H9 (cell line): ENCODE measurements at regions not wholly inside any gene's neighbourhood (a gene's known extent, or its start where the extent isn't known, plus 50 kb on each side); places are given as distances from the start of the nearest gene placed in this dataset.
A peak's percentile ranks its signal among the peaks of the same experiment; 100 is the strongest.

Source experiments
- DNase-seq: peaks from one replicate; pipeline ENCODE4 v3.0.0-alpha.2; 2017
- H2AFZ ChIP-seq: one replicate; pipeline ENCODE4 v1.6.1; 2013; ENCODE audit warnings: mild to moderate bottlenecking, low read length, control low read depth, moderate library complexity
- H2AK5ac ChIP-seq: 2 replicates; pipeline ENCODE4 v1.6.1; 2013; ENCODE audit warnings: low read length, control low read depth, mixed read lengths; ENCODE audit not compliant: insufficient read length
- H2BK120ac ChIP-seq: one replicate; pipeline ENCODE4 v1.6.1; 2013; ENCODE audit warnings: low read depth, mild to moderate bottlenecking, low read length, control low read depth, inconsistent platforms; ENCODE audit not compliant: poor library complexity, severe bottlenecking
- H2BK12ac ChIP-seq: 2 replicates; pipeline ENCODE4 v1.6.1; 2013; ENCODE audit warnings: low read length, control low read depth, mixed read lengths, low read depth; ENCODE audit not compliant: insufficient read length
- H2BK15ac ChIP-seq: 2 replicates; pipeline ENCODE4 v1.6.1; 2013; ENCODE audit warnings: low read depth, low read length, control low read depth
- H2BK20ac ChIP-seq: one replicate; pipeline ENCODE4 v1.6.1; 2013; ENCODE audit warnings: low read depth, mild to moderate bottlenecking, low read length, control low read depth, inconsistent platforms; ENCODE audit not compliant: poor library complexity, severe bottlenecking
- H2BK5ac ChIP-seq: 2 replicates; pipeline ENCODE4 v1.6.1; 2013; ENCODE audit warnings: low read length, control low read depth, mixed read lengths; ENCODE audit not compliant: insufficient read length
- H3K14ac ChIP-seq: 2 replicates; pipeline ENCODE4 v1.6.1; 2013; ENCODE audit warnings: low read length, control low read depth; ENCODE audit not compliant: insufficient read depth
- H3K18ac ChIP-seq: 2 replicates; pipeline ENCODE4 v1.6.1; 2013; ENCODE audit warnings: low read depth, mild to moderate bottlenecking, mixed read lengths, low read length, control low read depth; ENCODE audit not compliant: insufficient read length
- H3K23ac ChIP-seq: 2 replicates; pipeline ENCODE4 v1.6.1; 2013; ENCODE audit warnings: low read length, control low read depth, mixed read lengths, low read depth; ENCODE audit not compliant: insufficient read length
- H3K23me2 ChIP-seq: 2 replicates; pipeline ENCODE4 v1.6.1; 2013; ENCODE audit warnings: low read depth, mild to moderate bottlenecking, mixed read lengths, low read length, control low read depth; ENCODE audit not compliant: insufficient read length, poor library complexity, severe bottlenecking
- H3K27ac ChIP-seq: 2 replicates; pipeline ENCODE4 v1.5.1; 2013; ENCODE audit warnings: low read length, control low read depth, mixed read lengths, low read depth; ENCODE audit not compliant: insufficient read length
- H3K27me3 ChIP-seq: 2 replicates; pipeline ENCODE4 v1.6.1; 2013; ENCODE audit warnings: low read length, control low read depth, inconsistent platforms; ENCODE audit not compliant: insufficient read depth
- H3K4ac ChIP-seq: 2 replicates; pipeline ENCODE4 v1.6.1; 2013; ENCODE audit warnings: low read depth, mild to moderate bottlenecking, control low read depth, inconsistent platforms, low read length, moderate library complexity
- H3K4me1 ChIP-seq: 2 replicates; pipeline ENCODE4 v1.6.1; 2013; ENCODE audit warnings: low read length, control low read depth, inconsistent platforms; ENCODE audit not compliant: insufficient read depth
- H3K4me2 ChIP-seq: 2 replicates; pipeline ENCODE4 v1.6.1; 2013; ENCODE audit warnings: low read length, control low read depth, mixed read lengths; ENCODE audit not compliant: insufficient read length, insufficient read depth
- H3K56ac ChIP-seq: 2 replicates; pipeline ENCODE4 v1.6.1; 2013; ENCODE audit warnings: low read depth, mild to moderate bottlenecking, mixed read lengths, low read length, control low read depth; ENCODE audit not compliant: insufficient read length
- H3K79me1 ChIP-seq: 2 replicates; pipeline ENCODE4 v1.6.1; 2013; ENCODE audit warnings: low read depth, mild to moderate bottlenecking, moderate library complexity, low read length, control low read depth, inconsistent platforms; ENCODE audit not compliant: insufficient read depth, poor library complexity, severe bottlenecking
- H3K79me2 ChIP-seq: 2 replicates; pipeline ENCODE4 v1.6.1; 2013; ENCODE audit warnings: low read length, control low read depth, inconsistent platforms; ENCODE audit not compliant: insufficient read depth
- H3K9ac ChIP-seq: 2 replicates; pipeline ENCODE4 v1.6.1; 2013; ENCODE audit warnings: low read length, control low read depth, mixed read lengths; ENCODE audit not compliant: insufficient read length; ENCODE audit errors: extremely low read depth
- H3K9me3 ChIP-seq: one replicate; pipeline ENCODE4 v1.6.1; 2013; ENCODE audit warnings: low read depth, low read length, inconsistent platforms; ENCODE audit not compliant: control insufficient read depth
- H3T11ph ChIP-seq: one replicate; pipeline ENCODE4 v1.6.1; 2013; ENCODE audit warnings: mild to moderate bottlenecking, low read length, control low read depth, inconsistent platforms
- H4K20me1 ChIP-seq: one replicate; pipeline ENCODE4 v1.6.1; 2013; ENCODE audit not compliant: control insufficient read depth, insufficient read length, insufficient read depth
- H4K5ac ChIP-seq: 2 replicates; pipeline ENCODE4 v1.6.1; 2013; ENCODE audit warnings: low read depth, mild to moderate bottlenecking, mixed read lengths, low read length, control low read depth; ENCODE audit not compliant: insufficient read length
- H4K8ac ChIP-seq: replicated peaks from 2 replicates; pipeline ENCODE4 v1.6.1; 2013; ENCODE audit warnings: low read length, control low read depth, mixed read lengths, low read depth; ENCODE audit not compliant: insufficient read length
- H4K91ac ChIP-seq: 2 replicates; pipeline ENCODE4 v1.6.1; 2013; ENCODE audit warnings: low read depth, mild to moderate bottlenecking, moderate library complexity, mixed read lengths, low read length, control low read depth; ENCODE audit not compliant: insufficient read length
- H3K27ac Mint-ChIP-seq, 3 experiments: 2 replicates in 2 of 3; 3 replicates in 1 of 3; pipeline ENCODE4 v1.8.0; 2020 to 2021; ENCODE audit warnings: mixed read lengths in 3 of 3, mild to moderate bottlenecking in 1 of 3, moderate library complexity in 1 of 3
- H3K27me3 Mint-ChIP-seq: 2 replicates; pipeline ENCODE4 v1.8.0; 2021; ENCODE audit warnings: low read depth, mild to moderate bottlenecking, moderate library complexity, mixed read lengths
- H3K36me3 Mint-ChIP-seq, 3 experiments: 2 replicates in 2 of 3; 3 replicates in 1 of 3; pipeline ENCODE4 v1.8.0; 2020 to 2021; ENCODE audit warnings: low read depth in 3 of 3, mixed read lengths in 3 of 3; ENCODE audit not compliant: insufficient read depth in 1 of 3
- H3K4me1 Mint-ChIP-seq, 2 experiments: 2 replicates each; pipeline ENCODE4 v1.8.0; 2020; ENCODE audit warnings: mixed read lengths in 2 of 2
- H3K4me3 Mint-ChIP-seq, 2 experiments: 2 replicates in 1 of 2; 3 replicates in 1 of 2; pipeline ENCODE4 v1.8.0; 2020 to 2021; ENCODE audit warnings: mild to moderate bottlenecking in 2 of 2, mixed read lengths in 2 of 2, moderate library complexity in 1 of 2
- H3K9me3 Mint-ChIP-seq, 2 experiments: 2 replicates in 1 of 2; 3 replicates in 1 of 2; pipeline ENCODE4 v1.8.0; 2020; ENCODE audit warnings: mild to moderate bottlenecking in 2 of 2, mixed read lengths in 2 of 2, moderate library complexity in 1 of 2
- WGBS: extraction: QIAGEN DNeasy Blood & Tissue Kit; methylation state at CpG from one replicate; pipeline ENCODE4 v1.1.7; 2013; ENCODE audit warnings: missing lambda C conversion rate, low lambda C conversion rate, mixed read lengths; ENCODE audit not compliant: insufficient read length; ENCODE audit errors: extremely low coverage; 5-methylcytosine and 5-hydroxymethylcytosine counted together
- TF ChIP-seq, protein P1 (sequence below): fragments of 200-600 bp; sonication (generic); conservative IDR thresholded peaks from 3 replicates; pipeline ENCODE4 v1.8.0; 2021; ENCODE audit warnings: antibody characterized with exemption, mild to moderate bottlenecking

DNA sequence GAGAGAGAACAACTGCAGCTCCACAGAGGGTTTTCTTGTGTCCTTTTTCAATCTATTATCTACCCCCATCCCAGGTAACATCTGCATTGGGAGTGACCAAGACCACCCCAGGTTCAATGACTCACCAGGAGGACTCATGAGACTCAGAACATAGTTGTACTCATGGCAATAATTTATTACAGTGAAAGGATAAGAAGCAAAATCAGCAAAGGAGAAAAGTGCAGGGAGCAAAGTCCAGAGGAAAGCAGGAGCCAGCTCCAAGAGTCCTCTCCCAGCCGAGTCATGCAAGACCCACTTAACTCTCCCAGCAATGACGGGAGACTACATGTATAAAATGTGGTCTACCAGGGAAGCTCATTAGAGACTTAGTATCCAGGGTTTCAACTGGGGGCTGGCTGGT lies 129.5 kb upstream of the RBPJ start:
- Histone ChIP-seq H3K27ac (no peak overlapping the region), H3K23ac (no peak overlapping the region), H4K20me1 (no peaks in the 10 kb centered on the region), H2BK120ac (no peak overlapping the region), H3K9me3 (no peaks in the 10 kb centered on the region), H3T11ph (no peak overlapping the region), H3K79me2 (no peaks in the 10 kb centered on the region), H4K5ac (no peak overlapping the region), H3K23me2 (no peaks in the 10 kb centered on the region), H4K91ac (no peak overlapping the region), H3K4ac (no peak overlapping the region), H3K56ac (no peak overlapping the region), H3K27me3 (no peaks in the 10 kb centered on the region), H2BK15ac (no peak overlapping the region), H3K79me1 (no peaks in the 10 kb centered on the region), H3K18ac (no peak overlapping the region), H2BK12ac (no peak overlapping the region), H3K4me1 (no peaks in the 10 kb centered on the region), H3K14ac (no peak overlapping the region), H2AFZ (peak overlapping the region; percentile 40), H2BK20ac (no peak overlapping the region), H3K9ac (no peak overlapping the region), H2AK5ac (no peak overlapping the region), H2BK5ac (no peak overlapping the region), H3K4me2 (no peak overlapping the region), H4K8ac (no peak overlapping the region)
- Mint-ChIP-seq H3K4me3 (no peak overlapping the region), H3K4me1 (peaks cover 7 to 17% of the 10 kb centered on the region in 2 experiments), H3K27ac (no peak overlapping the region), H3K9me3 (no peaks in the 10 kb centered on the region), H3K36me3 (no peaks in the 10 kb centered on the region), H3K27me3 (no peaks in the 10 kb centered on the region; the same call in 1 of the 2 replicates)
- DNase-seq = no peak
- TF ChIP-seq, protein P1, sequence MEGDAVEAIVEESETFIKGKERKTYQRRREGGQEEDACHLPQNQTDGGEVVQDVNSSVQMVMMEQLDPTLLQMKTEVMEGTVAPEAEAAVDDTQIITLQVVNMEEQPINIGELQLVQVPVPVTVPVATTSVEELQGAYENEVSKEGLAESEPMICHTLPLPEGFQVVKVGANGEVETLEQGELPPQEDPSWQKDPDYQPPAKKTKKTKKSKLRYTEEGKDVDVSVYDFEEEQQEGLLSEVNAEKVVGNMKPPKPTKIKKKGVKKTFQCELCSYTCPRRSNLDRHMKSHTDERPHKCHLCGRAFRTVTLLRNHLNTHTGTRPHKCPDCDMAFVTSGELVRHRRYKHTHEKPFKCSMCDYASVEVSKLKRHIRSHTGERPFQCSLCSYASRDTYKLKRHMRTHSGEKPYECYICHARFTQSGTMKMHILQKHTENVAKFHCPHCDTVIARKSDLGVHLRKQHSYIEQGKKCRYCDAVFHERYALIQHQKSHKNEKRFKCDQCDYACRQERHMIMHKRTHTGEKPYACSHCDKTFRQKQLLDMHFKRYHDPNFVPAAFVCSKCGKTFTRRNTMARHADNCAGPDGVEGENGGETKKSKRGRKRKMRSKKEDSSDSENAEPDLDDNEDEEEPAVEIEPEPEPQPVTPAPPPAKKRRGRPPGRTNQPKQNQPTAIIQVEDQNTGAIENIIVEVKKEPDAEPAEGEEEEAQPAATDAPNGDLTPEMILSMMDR = no peak
- WGBS = no CpG with 5 or more reads among the region's 2 CpGs
